ENCODE measurements at regions not wholly inside any gene's neighbourhood (a gene's known extent, or its start where the extent isn't known, plus 50 kb on each side); places are given as distances from the start of the nearest gene placed in this dataset.

DNA sequence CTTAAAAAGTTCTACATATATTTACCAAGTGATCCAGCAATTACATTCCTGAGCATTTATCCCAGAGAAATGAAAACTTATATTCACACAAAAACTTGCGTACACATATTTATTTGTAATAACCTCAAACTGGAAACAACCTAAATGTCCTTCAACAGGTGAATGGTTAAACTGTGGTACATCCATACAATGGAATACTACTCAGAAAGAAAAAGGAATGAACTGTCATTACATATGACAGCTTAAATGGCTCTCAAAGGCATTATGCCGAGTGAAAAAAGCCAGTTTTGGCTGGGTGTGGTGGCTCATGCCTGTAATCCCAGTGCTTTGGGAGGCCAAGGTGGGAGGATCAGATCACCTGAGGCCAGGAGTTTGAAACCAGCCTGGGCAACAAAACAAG lies 79.1 kb upstream of the DYNC1I2 start:
- H3K4me1 Mint-ChIP-seq (ENCODE audit: low read depth): no peaks in the 10 kb centered on the region
- no peak overlapping the region for H3K27ac Mint-ChIP-seq
- intact Hi-C loops (cut with micrococcal nuclease): no loop called here
- H3K27me3 Mint-ChIP-seq: no peaks in the 10 kb centered on the region
- H3K9me3 Mint-ChIP-seq: no peaks in the 10 kb centered on the region
- H3K4me3 Mint-ChIP-seq: no peak overlapping the region
- H3K36me3 Mint-ChIP-seq (ENCODE audit: low read depth): no peaks in the 10 kb centered on the region

DNA sequence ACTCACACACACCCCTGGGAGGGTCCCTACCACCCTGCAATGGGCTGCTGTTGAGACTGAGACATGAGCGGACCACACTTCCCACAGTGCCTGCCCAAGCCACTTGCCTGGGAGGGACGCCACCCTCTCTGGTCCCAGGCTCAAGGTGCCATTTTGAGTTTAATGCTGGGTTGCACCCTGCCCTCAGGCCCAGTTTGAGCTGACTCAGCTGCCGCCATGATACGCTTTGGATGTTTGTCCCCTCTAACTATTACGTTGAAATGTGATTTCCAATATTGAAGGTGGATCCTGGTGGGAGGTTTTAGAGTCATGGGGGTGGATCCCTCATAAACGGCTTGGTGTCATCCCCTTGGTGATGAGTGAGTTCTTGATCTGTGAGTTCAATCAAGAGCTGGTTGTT lies 76.4 kb upstream of the DYNC1I2 start:
- intact Hi-C loops (cut with micrococcal nuclease): no loop called here
- H3K36me3 Mint-ChIP-seq (ENCODE audit: low read depth): no peaks in the 10 kb centered on the region
- no peaks in the 10 kb centered on the region for H3K9me3 Mint-ChIP-seq
- no peaks in the 10 kb centered on the region for H3K27me3 Mint-ChIP-seq
- H3K4me1 Mint-ChIP-seq (ENCODE audit: low read depth): no peaks in the 10 kb centered on the region
- no peak overlapping the region for H3K4me3 Mint-ChIP-seq
- H3K27ac Mint-ChIP-seq: no peak overlapping the region

DNA sequence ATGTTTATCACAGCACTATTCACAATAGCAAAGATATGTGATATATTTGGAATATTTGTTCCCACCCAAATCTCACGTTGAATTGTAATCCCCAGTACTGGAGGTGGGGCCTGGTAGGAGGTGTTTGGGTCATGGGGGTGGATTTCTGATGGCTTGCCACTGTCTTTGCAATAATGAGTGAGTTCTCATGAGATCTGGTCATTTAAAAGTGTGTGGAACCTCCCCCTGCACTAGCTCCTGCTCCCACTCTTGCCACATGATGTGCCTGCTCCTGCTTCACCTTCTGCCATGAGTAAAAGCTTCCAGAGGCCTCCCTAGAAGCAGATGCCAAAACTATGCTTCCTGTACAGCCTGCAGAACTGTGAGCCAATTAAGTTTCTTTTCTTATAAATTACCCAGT lies 72.2 kb upstream of the DYNC1I2 start:
- Mint-ChIP-seq H3K36me3 (ENCODE audit: low read depth) (no peaks in the 10 kb centered on the region), H3K27me3 (no peaks in the 10 kb centered on the region), H3K4me3 (no peak overlapping the region)

DNA sequence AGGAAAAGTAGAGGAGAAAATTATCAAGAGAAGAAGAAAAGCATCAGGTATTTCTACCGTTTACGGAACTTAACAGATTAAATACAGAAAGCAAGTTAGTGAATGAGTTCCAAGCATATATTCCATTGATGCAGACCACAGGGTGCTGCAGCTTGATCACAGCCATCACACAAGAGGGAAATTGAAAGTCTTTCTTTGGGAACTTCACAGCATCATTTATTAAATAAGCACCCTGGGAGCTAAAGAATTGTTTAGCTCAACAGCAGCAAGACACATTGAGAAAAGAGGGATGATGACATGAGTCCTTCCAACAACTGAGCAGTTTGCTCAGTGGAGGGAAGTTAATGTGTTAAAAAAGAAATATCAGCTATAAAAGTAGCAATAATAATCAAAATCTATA lies 69.3 kb upstream of the DYNC1I2 start:
- intact Hi-C loops (cut with micrococcal nuclease): no loop called here
- Mint-ChIP-seq H3K27me3 (no peaks in the 10 kb centered on the region), H3K9me3 (no peaks in the 10 kb centered on the region), H3K27ac (no peak overlapping the region), H3K36me3 (ENCODE audit: low read depth) (no peaks in the 10 kb centered on the region), H3K4me3 (no peak overlapping the region), H3K4me1 (ENCODE audit: low read depth) (no peaks in the 10 kb centered on the region)

More for the DNA sequence above, 72.2 kb upstream of the DYNC1I2 start:
- Mint-ChIP-seq H3K9me3 (no peaks in the 10 kb centered on the region), H3K27ac (no peak overlapping the region), H3K4me1 (ENCODE audit: low read depth) (no peaks in the 10 kb centered on the region)
- intact Hi-C loops (cut with micrococcal nuclease): no loop called here

DNA sequence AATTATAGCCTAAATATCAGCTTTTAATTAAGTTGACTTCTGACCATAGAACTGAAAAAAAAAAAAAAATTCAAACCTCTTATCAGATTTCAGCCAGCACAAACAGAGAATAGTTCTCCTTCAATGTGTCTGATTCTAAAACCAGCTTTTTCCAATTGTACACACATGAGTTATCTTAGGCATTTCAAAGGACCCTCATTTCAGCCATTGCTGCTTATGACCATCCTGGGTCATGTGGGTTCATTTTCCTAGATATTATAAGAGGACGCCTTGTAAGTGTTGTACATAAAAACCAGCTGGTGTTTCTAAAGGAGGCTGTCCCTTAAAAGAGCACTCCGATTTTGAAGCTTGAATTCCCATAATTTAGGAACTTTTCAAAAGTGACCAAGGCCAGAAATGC lies 62.3 kb upstream of the DYNC1I2 start:
- Mint-ChIP-seq H3K36me3 (ENCODE audit: low read depth) (no peaks in the 10 kb centered on the region), H3K27ac (no peak overlapping the region), H3K4me3 (no peak overlapping the region), H3K9me3 (peaks cover 27% of the 10 kb centered on the region), H3K27me3 (no peaks in the 10 kb centered on the region), H3K4me1 (ENCODE audit: low read depth) (no peaks in the 10 kb centered on the region)
- intact Hi-C loops (cut with micrococcal nuclease): no loop called here

DNA sequence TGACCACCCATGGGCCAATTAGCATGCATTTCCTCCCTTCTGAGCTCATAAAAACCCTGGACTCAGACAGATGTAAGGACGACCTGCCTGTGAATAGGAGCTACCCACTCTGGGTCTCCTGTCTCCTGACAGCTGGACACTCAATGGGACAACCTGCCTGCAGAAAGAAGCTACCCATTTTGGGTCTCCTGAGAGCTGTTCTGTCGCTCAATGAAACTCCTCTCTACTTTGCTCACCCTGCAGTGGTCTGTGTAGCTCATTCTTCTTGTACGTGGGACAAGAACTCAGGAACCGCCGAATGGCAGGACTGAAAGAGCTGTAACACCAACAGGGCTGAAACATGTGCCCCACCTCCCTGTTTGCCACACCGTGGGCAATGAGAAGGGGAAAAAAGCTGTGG lies 60.3 kb upstream of the DYNC1I2 start:
- Mint-ChIP-seq H3K4me3 (no peak overlapping the region), H3K27ac (no peak overlapping the region), H3K9me3 (peaks cover 47% of the 10 kb centered on the region), H3K36me3 (ENCODE audit: low read depth) (no peaks in the 10 kb centered on the region), H3K27me3 (no peaks in the 10 kb centered on the region), H3K4me1 (ENCODE audit: low read depth) (no peaks in the 10 kb centered on the region)
- intact Hi-C loops (cut with micrococcal nuclease): no loop called here

DNA sequence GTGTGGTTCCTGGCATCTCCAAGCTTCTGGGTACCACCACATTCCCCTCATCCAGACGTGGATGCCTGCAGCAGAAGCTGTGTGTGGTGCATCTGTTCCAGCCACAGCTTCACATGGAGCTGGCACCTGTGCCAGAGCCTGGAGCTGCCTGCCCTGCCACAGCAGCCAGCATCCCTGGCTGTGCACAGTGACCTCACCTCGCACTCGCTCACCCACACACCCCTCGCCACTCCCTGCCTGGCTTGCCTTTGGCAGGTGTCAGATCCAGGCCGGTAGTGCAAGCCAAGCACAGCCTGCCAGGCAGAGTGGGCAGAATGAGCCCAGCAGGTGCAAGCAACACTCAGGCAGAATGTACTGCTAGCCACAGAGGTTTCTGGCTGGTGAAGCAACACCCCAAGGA lies 59.9 kb upstream of the DYNC1I2 start:
- Mint-ChIP-seq H3K4me1 (ENCODE audit: low read depth) (no peaks in the 10 kb centered on the region), H3K36me3 (ENCODE audit: low read depth) (no peaks in the 10 kb centered on the region), H3K9me3 (peaks cover 51% of the 10 kb centered on the region), H3K27ac (no peak overlapping the region), H3K4me3 (no peak overlapping the region), H3K27me3 (no peaks in the 10 kb centered on the region)
- intact Hi-C loops (cut with micrococcal nuclease): no loop called here

DNA sequence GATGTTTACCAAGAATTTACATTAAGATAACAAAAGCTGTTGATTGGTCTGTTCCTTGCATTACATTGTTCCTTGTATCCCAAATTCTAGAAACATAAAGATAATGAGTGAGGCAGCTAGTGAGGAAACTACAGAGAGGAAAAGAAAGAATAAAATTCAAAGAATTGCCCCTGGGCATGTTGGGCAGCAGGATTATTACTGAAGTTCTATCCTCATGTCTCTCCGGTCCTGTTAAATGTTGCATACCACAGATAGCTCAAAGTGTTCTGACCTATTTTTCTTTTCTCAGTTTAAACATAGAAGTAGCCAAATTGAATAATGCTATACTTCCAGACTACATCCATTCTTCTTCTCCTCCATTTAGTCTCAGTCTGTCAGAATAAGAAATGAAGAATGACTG lies 58.2 kb upstream of the DYNC1I2 start:
- H3K4me3 Mint-ChIP-seq: no peak overlapping the region
- no peak overlapping the region for H3K27ac Mint-ChIP-seq
- H3K36me3 Mint-ChIP-seq (ENCODE audit: low read depth): no peaks in the 10 kb centered on the region
- H3K9me3 Mint-ChIP-seq: peaks cover 59% of the 10 kb centered on the region
- intact Hi-C loops (cut with micrococcal nuclease): no loop called here
- H3K27me3 Mint-ChIP-seq: no peaks in the 10 kb centered on the region
- H3K4me1 Mint-ChIP-seq (ENCODE audit: low read depth): no peaks in the 10 kb centered on the region

DNA sequence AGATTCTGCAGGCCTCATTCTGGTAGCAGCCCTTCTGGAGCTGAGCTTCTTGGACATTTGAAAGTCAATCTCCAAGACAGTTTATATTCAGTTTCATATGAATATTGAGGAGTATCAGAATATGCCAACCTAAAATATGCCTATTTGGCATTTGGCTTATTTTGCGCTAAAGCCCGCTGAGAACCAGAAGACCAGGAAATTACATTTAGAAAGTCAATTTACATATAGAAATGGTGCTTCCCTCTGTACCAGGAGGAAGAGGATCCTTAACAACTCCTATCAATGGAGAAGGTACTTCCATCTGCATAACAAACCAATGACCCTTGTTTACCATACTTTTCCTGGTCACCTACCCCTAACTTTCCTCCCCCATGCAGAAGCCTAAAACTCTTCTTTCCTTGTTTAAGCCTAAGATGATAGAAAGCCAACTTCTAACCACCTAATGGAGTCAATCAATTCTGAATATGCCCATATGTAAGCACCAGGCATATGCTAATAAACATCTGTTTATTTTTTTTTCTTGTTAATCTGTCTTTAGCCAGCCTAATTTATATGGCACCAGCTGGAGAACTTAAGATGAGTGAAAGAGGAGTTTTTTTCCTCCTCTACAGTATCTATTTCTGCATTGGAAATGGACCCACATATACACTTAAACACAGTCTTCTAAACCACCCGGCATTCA lies 57.0 kb upstream of the DYNC1I2 start:
- Mint-ChIP-seq H3K36me3 (ENCODE audit: low read depth) (no peaks in the 10 kb centered on the region), H3K27ac (no peak overlapping the region), H3K4me1 (ENCODE audit: low read depth) (no peaks in the 10 kb centered on the region), H3K4me3 (no peak overlapping the region), H3K27me3 (no peaks in the 10 kb centered on the region), H3K9me3 (peaks cover 59% of the 10 kb centered on the region)
- intact Hi-C loops (cut with micrococcal nuclease): no loop called here

DNA sequence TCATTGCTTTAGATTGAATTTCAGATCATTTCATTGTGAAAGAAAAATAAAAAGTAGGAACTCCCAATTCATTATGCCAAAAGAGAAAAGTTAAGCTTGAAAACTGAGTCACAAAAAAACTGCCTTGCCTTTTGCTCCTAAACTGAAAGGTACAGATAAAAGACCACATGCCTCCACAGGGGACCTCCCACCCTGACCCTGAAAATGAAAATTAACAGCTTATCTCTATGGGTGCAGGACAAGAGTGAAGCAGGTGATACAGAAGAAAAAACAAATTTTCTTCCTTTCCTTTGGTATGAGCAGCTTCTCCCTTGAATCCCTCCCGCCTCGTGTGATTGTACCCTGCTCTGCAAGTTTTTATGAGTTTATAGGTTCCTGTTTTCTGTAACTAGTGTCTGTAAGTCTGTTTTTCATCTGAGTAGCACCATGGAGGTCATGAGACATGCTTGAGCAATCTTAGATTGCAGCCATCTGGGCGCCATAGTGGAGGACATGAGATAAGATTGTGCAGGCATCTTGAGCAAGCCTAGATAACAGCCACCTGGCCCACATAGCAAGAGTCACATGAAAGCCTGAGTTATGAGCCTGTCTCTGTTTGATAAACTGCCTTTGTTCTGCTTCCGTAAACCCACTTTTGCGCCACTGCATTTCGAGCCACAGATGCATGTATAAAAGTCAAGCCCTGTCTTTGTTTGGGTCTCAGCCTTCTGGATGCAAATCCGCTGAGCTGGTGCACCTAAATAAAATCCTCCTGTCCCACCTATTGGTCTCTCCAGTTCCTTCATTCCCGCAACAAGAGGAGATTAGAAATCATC lies 56.2 kb upstream of the DYNC1I2 start:
- H3K36me3 Mint-ChIP-seq (ENCODE audit: low read depth): no peaks in the 10 kb centered on the region
- H3K4me1 Mint-ChIP-seq (ENCODE audit: low read depth): no peaks in the 10 kb centered on the region
- peaks cover 59% of the 10 kb centered on the region for H3K9me3 Mint-ChIP-seq
- H3K27me3 Mint-ChIP-seq: no peaks in the 10 kb centered on the region
- intact Hi-C loops (cut with micrococcal nuclease): no loop called here
- no peak overlapping the region for H3K27ac Mint-ChIP-seq
- no peak overlapping the region for H3K4me3 Mint-ChIP-seq

Measured in dendritic cell treated with granulocyte-macrophage colony-stimulating factor and Interleukin-4, amounts not matched to agents 40 ng/mL and 50 ng/mL, for 4 days (primary cell).